Esophagus muscularis mucosa (tissue), 4 donors: ENCODE measurements at regions not wholly inside any gene's neighbourhood (a gene's known extent, or its start where the extent isn't known, plus 50 kb on each side); places are given as distances from the start of the nearest gene placed in this dataset.

Experiments used
- DNase-seq: peaks from one replicate; pipeline ENCODE4 v3.0.0-alpha.2; 2017; ENCODE audit errors: extremely low spot score
- H3K27ac ChIP-seq, 4 donors: fragments of 200-600 bp; sonication (generic); replicated peaks in 1 of 4; 1 replicate in 3 of 4; 2 replicates in 1 of 4; pipeline ENCODE4 v1.5.1; 2016 to 2019; ENCODE audit warnings: mild to moderate bottlenecking in 1 of 4
- H3K27me3 ChIP-seq, 4 donors: fragments of 200-600 bp; sonication (generic); one replicate each; pipeline versions ENCODE4 v1.5.1 to v1.6.0; 2016 to 2019
- H3K36me3 ChIP-seq, 4 donors: fragments of 200-600 bp; sonication (generic); one replicate each; pipeline ENCODE4 v1.5.1; 2016 to 2019
- H3K4me1 ChIP-seq, 4 donors: fragments of 200-600 bp; sonication (generic); one replicate each; pipeline ENCODE4 v1.5.1; 2016 to 2019
- H3K4me3 ChIP-seq, 4 donors: fragments of 200-600 bp; sonication (generic); 1 replicate in 2 of 4; 2 replicates in 2 of 4; pipeline ENCODE4 v1.5.1; 2016 to 2019; ENCODE audit warnings: mild to moderate bottlenecking in 4 of 4, moderate library complexity in 1 of 4
- H3K9me3 ChIP-seq, 4 donors: fragments of 200-600 bp; sonication (generic); 1 replicate in 3 of 4; 2 replicates in 1 of 4; pipeline ENCODE4 v1.5.1; 2016 to 2019
- EP300 ChIP-seq: sonication (generic); formaldehyde crosslinking; IDR thresholded peaks from one replicate; pipeline ENCODE4 v1.6.1; 2017; ENCODE audit warnings: antibody characterized with exemption
- POLR2A ChIP-seq: fragments of 450-650 bp; IDR thresholded peaks from one replicate; pipeline ENCODE4 v1.6.1; 2017; ENCODE audit warnings: antibody characterized with exemption, moderate library complexity, mild to moderate bottlenecking, low read depth
- POLR2AphosphoS5 ChIP-seq, 2 donors: sonication (generic); formaldehyde crosslinking; IDR thresholded peaks; one replicate each; pipeline ENCODE4 v1.6.1; 2017; ENCODE audit warnings: antibody characterized with exemption in 2 of 2
- WGBS: methylation state at CpG from one replicate; pipeline ENCODE4 v1.1.5; 2018; 5-methylcytosine and 5-hydroxymethylcytosine counted together
- intact Hi-C: fragments of 100-400 bp; cut with DNase I; formaldehyde crosslinking; loops from one replicate; pipeline ENCODE4 v1.15.1; 2023
- TF ChIP-seq, protein P1 (sequence below), 3 experiments: fragments of 200-600 bp in 2 of 3; fragments of 450-650 bp in 1 of 3; sonication (generic) in 2 of 3; IDR thresholded peaks; one replicate each; pipeline ENCODE4 v1.5.1; 2017 to 2019; ENCODE audit warnings: antibody characterized with exemption in 3 of 3, mild to moderate bottlenecking in 2 of 3, moderate library complexity in 1 of 3

DNA sequence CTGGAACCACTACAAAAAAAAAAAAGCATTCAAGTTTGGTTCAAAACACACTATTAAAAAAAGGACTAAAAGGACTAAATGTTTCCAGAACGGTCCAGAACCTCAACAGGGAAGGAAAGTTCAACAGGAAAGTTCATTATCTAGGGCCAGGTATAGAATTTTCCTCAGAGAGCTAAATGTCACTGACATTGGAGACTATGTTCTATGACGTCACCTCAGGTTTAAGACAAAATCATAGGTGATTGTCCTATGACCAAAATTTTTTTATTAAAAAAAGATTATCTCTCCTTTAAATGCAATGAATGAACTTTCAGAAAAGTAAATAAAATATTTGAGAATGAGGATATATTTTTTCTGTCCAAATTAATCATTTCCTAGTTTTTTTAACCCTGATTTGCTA is 746.7 kb upstream of the USP15 start:
- Histone ChIP-seq H3K9me3 (no peaks in the 10 kb centered on the region), H3K4me3 (no peak overlapping the region), H3K27ac (no peak overlapping the region), H3K36me3 (no peaks in the 10 kb centered on the region), H3K4me1 (peaks cover 0 to 5% (median 2%) of the 10 kb centered on the region in 4 donors), H3K27me3 (no peaks in the 10 kb centered on the region)
- DNase-seq: no peak
- TF ChIP-seq EP300 (no peak), POLR2A (no peak), POLR2AphosphoS5 (IDR thresholded peaks at IDR 0.05) (no peak)
- TF ChIP-seq, protein P1, sequence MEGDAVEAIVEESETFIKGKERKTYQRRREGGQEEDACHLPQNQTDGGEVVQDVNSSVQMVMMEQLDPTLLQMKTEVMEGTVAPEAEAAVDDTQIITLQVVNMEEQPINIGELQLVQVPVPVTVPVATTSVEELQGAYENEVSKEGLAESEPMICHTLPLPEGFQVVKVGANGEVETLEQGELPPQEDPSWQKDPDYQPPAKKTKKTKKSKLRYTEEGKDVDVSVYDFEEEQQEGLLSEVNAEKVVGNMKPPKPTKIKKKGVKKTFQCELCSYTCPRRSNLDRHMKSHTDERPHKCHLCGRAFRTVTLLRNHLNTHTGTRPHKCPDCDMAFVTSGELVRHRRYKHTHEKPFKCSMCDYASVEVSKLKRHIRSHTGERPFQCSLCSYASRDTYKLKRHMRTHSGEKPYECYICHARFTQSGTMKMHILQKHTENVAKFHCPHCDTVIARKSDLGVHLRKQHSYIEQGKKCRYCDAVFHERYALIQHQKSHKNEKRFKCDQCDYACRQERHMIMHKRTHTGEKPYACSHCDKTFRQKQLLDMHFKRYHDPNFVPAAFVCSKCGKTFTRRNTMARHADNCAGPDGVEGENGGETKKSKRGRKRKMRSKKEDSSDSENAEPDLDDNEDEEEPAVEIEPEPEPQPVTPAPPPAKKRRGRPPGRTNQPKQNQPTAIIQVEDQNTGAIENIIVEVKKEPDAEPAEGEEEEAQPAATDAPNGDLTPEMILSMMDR (IDR thresholded peaks at IDR 0.05): no peak
- 78% methylated on average over 2 of the region's 2 CpGs for WGBS
- intact Hi-C loops: no loop called here

DNA sequence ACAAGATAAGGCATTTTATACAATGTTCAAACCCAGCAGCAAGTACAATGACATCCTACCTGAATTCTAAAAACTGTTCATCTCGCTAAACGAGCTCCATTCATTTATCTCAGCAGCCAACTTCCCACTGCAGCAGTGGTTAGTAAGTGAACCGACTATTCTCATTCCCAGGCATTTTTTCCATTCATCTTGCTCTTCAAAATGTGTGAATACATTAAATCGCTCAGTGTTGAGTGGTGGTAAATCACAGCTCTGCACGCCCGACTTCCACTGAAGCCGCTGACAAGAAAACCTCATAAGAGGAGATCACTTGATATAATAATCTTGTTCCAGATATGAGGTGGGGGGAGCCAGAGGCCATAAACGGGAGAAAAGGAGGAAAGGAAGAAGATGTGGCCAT is 746.2 kb upstream of the USP15 start:
- TF ChIP-seq EP300: no peak
- no peak overlapping the region for H3K27ac ChIP-seq
- no peak for DNase-seq
- no peak overlapping the region for H3K4me3 ChIP-seq
- H3K36me3 ChIP-seq: no peaks in the 10 kb centered on the region
- intact Hi-C loops: no loop called here
- H3K9me3 ChIP-seq: no peaks in the 10 kb centered on the region
- H3K27me3 ChIP-seq: no peaks in the 10 kb centered on the region
- WGBS: 74% methylated on average over 8 of the region's 8 CpGs
- H3K4me1 ChIP-seq: peaks cover 0 to 8% (median 2%) of the 10 kb centered on the region in 4 donors

DNA sequence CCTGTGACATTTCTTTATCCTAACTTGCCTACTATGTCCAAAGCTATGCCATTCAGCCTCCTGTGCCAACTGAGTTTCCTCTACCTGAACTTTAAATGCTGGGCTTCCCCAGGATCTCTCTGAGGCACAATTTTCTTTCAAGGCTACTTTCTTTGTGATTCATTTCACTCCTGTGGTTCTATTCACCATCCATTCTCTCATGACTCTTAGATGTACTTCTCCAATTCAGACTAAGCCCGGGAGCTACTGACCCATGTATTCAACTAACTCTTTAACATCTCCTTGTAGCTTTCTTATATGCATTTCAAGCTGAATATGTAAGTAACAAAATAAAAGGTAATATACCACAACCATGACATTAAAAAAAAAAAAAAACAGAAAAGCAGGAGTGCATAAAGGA is 738.9 kb upstream of the USP15 start:
- no peaks in the 10 kb centered on the region for H3K9me3 ChIP-seq
- H3K36me3 ChIP-seq: no peaks in the 10 kb centered on the region
- DNase-seq: no peak
- H3K27me3 ChIP-seq: no peaks in the 10 kb centered on the region
- TF ChIP-seq POLR2AphosphoS5 (IDR thresholded peaks at IDR 0.05) (no peak), EP300 (no peak), POLR2A (no peak)
- TF ChIP-seq, protein P1 (IDR thresholded peaks at IDR 0.05): no peak
- no peak overlapping the region for H3K27ac ChIP-seq
- no peak overlapping the region for H3K4me3 ChIP-seq
- H3K4me1 ChIP-seq: peaks cover 0 to 12% (median 6%) of the 10 kb centered on the region in 4 donors
- intact Hi-C loops: no loop called here
- WGBS: 76% methylated on average over 1 of the region's 1 CpG

DNA sequence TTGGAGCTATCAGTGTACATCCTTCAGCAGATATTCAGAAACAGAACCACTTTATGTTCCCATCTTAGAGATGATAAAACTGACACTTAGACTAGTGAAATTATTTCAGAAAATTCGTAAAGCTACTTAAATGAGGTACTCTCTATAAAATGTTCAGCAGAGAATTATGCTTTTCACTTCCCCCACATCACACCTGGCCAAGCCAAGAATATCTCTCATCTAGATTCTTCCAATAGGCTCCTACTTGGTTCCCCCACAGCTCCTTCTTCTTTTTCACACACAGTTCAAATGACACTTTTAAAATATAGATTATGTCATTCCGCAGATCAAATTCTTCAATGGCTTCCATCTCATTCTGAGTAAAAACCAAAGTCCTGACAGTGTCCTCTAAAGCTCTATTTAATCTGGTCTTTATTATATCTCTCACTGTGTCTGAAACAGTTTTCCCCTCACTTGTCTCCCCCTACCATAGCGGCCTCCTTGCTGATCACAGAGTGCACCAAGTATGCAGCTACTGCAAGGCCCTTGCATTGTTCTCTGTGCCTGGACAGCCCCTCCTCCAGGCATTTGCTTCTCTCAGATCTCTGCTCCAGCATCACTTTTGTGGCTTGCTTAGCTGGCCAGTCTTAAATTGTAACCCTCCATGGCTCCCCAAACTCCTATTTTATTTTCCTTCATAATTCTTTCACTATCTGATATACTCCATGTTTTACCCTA is 736.8 kb upstream of the USP15 start:
- Histone ChIP-seq H3K27me3 (no peaks in the 10 kb centered on the region), H3K9me3 (no peaks in the 10 kb centered on the region), H3K27ac (no peak overlapping the region), H3K36me3 (no peaks in the 10 kb centered on the region), H3K4me1 (peaks cover 0 to 8% (median 4%) of the 10 kb centered on the region in 4 donors), H3K4me3 (no peak overlapping the region)
- no peak for TF ChIP-seq POLR2A
- 89% methylated on average over 3 of the region's 3 CpGs for WGBS
- intact Hi-C loops: no loop called here
- no peak for DNase-seq

DNA sequence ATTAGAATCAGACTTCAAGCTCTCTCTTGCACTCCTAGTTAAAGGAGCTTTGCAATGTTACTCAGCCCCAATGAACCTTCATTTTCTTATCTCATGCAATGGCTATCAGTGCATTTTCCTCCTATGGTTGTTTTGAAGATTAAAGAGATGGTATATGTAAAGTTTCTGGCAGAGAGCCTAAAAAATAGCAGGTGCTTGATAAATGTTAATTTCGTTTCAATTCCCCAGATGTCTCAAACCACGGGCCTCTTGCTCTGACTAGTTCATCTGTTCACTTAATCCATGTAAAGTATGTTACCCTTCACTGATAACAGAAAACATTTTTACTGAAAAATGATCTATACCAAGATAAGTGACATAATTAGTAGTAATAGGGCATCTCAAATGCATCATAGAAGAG is 735.4 kb upstream of the USP15 start:
- H3K4me3 ChIP-seq: no peak overlapping the region
- intact Hi-C loops: no loop called here
- WGBS: 43% methylated on average over 2 of the region's 2 CpGs
- no peak overlapping the region for H3K27ac ChIP-seq
- peaks cover 0 to 2% (median 0%) of the 10 kb centered on the region in 4 donors for H3K4me1 ChIP-seq
- no peaks in the 10 kb centered on the region for H3K9me3 ChIP-seq
- DNase-seq: no peak
- TF ChIP-seq POLR2A: no peak
- TF ChIP-seq EP300: no peak
- TF ChIP-seq POLR2AphosphoS5 (IDR thresholded peaks at IDR 0.05): no peak
- TF ChIP-seq, protein P1 (IDR thresholded peaks at IDR 0.05): no peak
- H3K27me3 ChIP-seq: no peaks in the 10 kb centered on the region
- no peaks in the 10 kb centered on the region for H3K36me3 ChIP-seq

DNA sequence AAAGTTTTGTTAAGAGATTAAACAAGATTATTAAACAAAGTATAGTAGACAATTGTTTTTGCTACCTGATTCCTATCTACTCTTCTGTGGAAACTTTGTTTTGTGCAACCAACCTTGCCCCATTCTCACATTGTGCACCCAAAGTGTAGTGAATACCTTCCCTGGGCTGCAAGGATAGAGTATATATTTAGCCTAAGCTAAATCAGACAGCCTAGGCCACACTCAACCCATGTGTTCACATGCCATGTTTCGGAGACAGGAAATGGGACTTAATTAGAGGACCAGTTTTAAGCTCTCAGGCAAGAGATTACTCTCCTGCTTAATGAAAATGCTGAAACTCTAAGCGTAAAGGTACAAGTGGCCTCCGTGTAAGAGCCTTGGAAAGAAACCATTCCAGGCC is 734.9 kb upstream of the USP15 start:
- Histone ChIP-seq H3K36me3 (no peaks in the 10 kb centered on the region), H3K4me3 (no peak overlapping the region), H3K27ac (no peak overlapping the region), H3K4me1 (peaks cover 0 to under 1% (median under 1%) of the 10 kb centered on the region in 4 donors), H3K9me3 (no peaks in the 10 kb centered on the region), H3K27me3 (no peaks in the 10 kb centered on the region)
- DNase-seq: no peak
- WGBS: 94% methylated on average over 3 of the region's 3 CpGs
- TF ChIP-seq EP300 (no peak), POLR2AphosphoS5 (IDR thresholded peaks at IDR 0.05) (no peak), POLR2A (no peak)
- TF ChIP-seq, protein P1 (IDR thresholded peaks at IDR 0.05): no peak
- intact Hi-C loops: no loop called here
